ENCODE measurements at regions not wholly inside any gene's neighbourhood (a gene's known extent, or its start where the extent isn't known, plus 50 kb on each side); places are given as distances from the start of the nearest gene placed in this dataset.

- no peaks in the 10 kb centered on the region for H3K36me3 ChIP-seq (ENCODE audit: insufficient read depth, low read length)
- TF ChIP-seq, protein P1, sequence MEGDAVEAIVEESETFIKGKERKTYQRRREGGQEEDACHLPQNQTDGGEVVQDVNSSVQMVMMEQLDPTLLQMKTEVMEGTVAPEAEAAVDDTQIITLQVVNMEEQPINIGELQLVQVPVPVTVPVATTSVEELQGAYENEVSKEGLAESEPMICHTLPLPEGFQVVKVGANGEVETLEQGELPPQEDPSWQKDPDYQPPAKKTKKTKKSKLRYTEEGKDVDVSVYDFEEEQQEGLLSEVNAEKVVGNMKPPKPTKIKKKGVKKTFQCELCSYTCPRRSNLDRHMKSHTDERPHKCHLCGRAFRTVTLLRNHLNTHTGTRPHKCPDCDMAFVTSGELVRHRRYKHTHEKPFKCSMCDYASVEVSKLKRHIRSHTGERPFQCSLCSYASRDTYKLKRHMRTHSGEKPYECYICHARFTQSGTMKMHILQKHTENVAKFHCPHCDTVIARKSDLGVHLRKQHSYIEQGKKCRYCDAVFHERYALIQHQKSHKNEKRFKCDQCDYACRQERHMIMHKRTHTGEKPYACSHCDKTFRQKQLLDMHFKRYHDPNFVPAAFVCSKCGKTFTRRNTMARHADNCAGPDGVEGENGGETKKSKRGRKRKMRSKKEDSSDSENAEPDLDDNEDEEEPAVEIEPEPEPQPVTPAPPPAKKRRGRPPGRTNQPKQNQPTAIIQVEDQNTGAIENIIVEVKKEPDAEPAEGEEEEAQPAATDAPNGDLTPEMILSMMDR (IDR thresholded peaks at IDR 0.05; ENCODE audit: extremely low read depth, low read depth, low read length) = no peak
- no peaks in the 10 kb centered on the region for H3K4me1 ChIP-seq (ENCODE audit: insufficient read depth, low read length)
- H3K9me3 ChIP-seq (ENCODE audit: low read depth, low read length) = no peaks in the 10 kb centered on the region
- H4K20me1 ChIP-seq (ENCODE audit: insufficient read depth, low read length) = no peaks in the 10 kb centered on the region
- no peak overlapping the region for H3K27ac ChIP-seq (ENCODE audit: low read depth, low read length)
- DNase-seq (ENCODE audit: insufficient read length, low spot score, missing footprints) = no peak
- H3K4me2 ChIP-seq (ENCODE audit: insufficient read depth, low read length) = no peak overlapping the region
- no peak overlapping the region for H2AFZ ChIP-seq (ENCODE audit: low read length)
- no peaks in the 10 kb centered on the region for H3K27me3 ChIP-seq (ENCODE audit: insufficient read depth, low read length)
- no peak overlapping the region for H3K4me3 ChIP-seq (ENCODE audit: insufficient read depth, low read length)
- no peaks in the 10 kb centered on the region for H3K79me2 ChIP-seq (ENCODE audit: insufficient read depth, low read length)
These were observed 281.3 kb downstream of the EPM2A start for GRCh38 chr6:145454006-145454405.

DNA sequence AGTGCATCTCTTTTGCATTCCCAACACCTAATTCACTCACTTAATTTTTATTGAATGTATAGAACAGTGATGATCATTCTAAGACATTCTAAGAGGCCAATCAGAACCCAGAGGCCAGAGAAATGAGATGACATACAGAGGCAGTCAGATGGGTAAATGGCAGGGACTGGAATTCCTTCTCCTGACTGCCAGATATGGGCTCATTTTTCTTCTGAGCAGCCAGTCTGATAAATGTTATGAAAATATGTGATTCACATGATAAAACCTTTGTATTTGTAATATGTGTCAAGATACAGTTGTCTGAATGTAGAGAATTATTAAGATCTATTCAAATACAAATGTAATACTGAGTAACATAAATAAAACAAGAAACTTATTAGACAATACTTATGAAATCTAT lies 277.8 kb downstream of the EPM2A start:
- no peaks in the 10 kb centered on the region for H3K36me3 ChIP-seq (ENCODE audit: insufficient read depth, low read length)
- no peaks in the 10 kb centered on the region for H3K4me1 ChIP-seq (ENCODE audit: insufficient read depth, low read length)
- TF ChIP-seq, protein P1 (IDR thresholded peaks at IDR 0.05; ENCODE audit: extremely low read depth, low read depth, low read length) = no peak
- no peak overlapping the region for H3K27ac ChIP-seq (ENCODE audit: low read depth, low read length)
- no peak overlapping the region for H3K4me2 ChIP-seq (ENCODE audit: insufficient read depth, low read length)
- H3K9me3 ChIP-seq (ENCODE audit: low read depth, low read length) = no peaks in the 10 kb centered on the region
- H3K27me3 ChIP-seq (ENCODE audit: insufficient read depth, low read length) = no peaks in the 10 kb centered on the region
- DNase-seq (ENCODE audit: insufficient read length, low spot score, missing footprints) = peak; percentile 25
- no peak overlapping the region for H2AFZ ChIP-seq (ENCODE audit: low read length)
- H3K4me3 ChIP-seq (ENCODE audit: insufficient read depth, low read length) = no peak overlapping the region
- H3K79me2 ChIP-seq (ENCODE audit: insufficient read depth, low read length) = no peaks in the 10 kb centered on the region
- H4K20me1 ChIP-seq (ENCODE audit: insufficient read depth, low read length) = no peaks in the 10 kb centered on the region

GRCh38 chr6:145468534-145468933 lies 266.8 kb downstream of the EPM2A start:
- H3K79me2 ChIP-seq (ENCODE audit: insufficient read depth, low read length) = no peaks in the 10 kb centered on the region
- H3K4me3 ChIP-seq (ENCODE audit: insufficient read depth, low read length) = no peak overlapping the region
- H4K20me1 ChIP-seq (ENCODE audit: insufficient read depth, low read length) = no peaks in the 10 kb centered on the region
- H3K4me1 ChIP-seq (ENCODE audit: insufficient read depth, low read length) = no peaks in the 10 kb centered on the region
- no peaks in the 10 kb centered on the region for H3K27me3 ChIP-seq (ENCODE audit: insufficient read depth, low read length)
- H3K9me3 ChIP-seq (ENCODE audit: low read depth, low read length) = no peaks in the 10 kb centered on the region
- TF ChIP-seq, protein P1 (IDR thresholded peaks at IDR 0.05; ENCODE audit: extremely low read depth, low read depth, low read length) = no peak
- no peak for DNase-seq (ENCODE audit: insufficient read length, low spot score, missing footprints)
- H3K27ac ChIP-seq (ENCODE audit: low read depth, low read length) = no peak overlapping the region
- H3K4me2 ChIP-seq (ENCODE audit: insufficient read depth, low read length) = no peak overlapping the region
- no peaks in the 10 kb centered on the region for H3K36me3 ChIP-seq (ENCODE audit: insufficient read depth, low read length)
- H2AFZ ChIP-seq (ENCODE audit: low read length) = no peak overlapping the region

DNA sequence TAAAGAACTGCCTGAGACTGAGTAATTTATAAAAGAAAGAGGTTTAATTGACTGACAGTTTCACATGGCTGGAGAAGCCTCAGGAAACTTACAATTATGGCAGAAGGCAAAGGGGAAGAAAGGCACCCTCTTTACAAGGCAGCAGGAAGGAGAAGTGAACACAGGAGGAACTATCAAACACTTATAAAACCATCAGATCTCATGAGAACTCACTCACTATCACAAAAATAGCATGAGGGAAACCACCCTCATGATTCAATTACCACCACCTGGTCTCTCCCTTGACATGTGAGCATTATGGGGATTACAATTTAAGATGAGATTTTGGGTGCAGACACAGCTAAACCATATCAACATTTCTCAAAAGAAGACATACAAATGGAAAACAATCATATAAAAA lies 266.3 kb downstream of the EPM2A start:
- H3K9me3 ChIP-seq (ENCODE audit: low read depth, low read length) = no peaks in the 10 kb centered on the region
- no peak overlapping the region for H3K27ac ChIP-seq (ENCODE audit: low read depth, low read length)
- no peaks in the 10 kb centered on the region for H3K79me2 ChIP-seq (ENCODE audit: insufficient read depth, low read length)
- H3K4me1 ChIP-seq (ENCODE audit: insufficient read depth, low read length) = no peaks in the 10 kb centered on the region
- DNase-seq (ENCODE audit: insufficient read length, low spot score, missing footprints) = no peak
- TF ChIP-seq, protein P1 (IDR thresholded peaks at IDR 0.05; ENCODE audit: extremely low read depth, low read depth, low read length) = no peak
- H2AFZ ChIP-seq (ENCODE audit: low read length) = no peak overlapping the region
- H3K27me3 ChIP-seq (ENCODE audit: insufficient read depth, low read length) = no peaks in the 10 kb centered on the region
- no peak overlapping the region for H3K4me3 ChIP-seq (ENCODE audit: insufficient read depth, low read length)
- no peaks in the 10 kb centered on the region for H4K20me1 ChIP-seq (ENCODE audit: insufficient read depth, low read length)
- H3K36me3 ChIP-seq (ENCODE audit: insufficient read depth, low read length) = no peaks in the 10 kb centered on the region
- no peak overlapping the region for H3K4me2 ChIP-seq (ENCODE audit: insufficient read depth, low read length)

Measured in osteoblast (primary cell).